HepG2 (cell line): ENCODE measurements at regions not wholly inside any gene's neighbourhood (a gene's known extent, or its start where the extent isn't known, plus 50 kb on each side); places are given as distances from the start of the nearest gene placed in this dataset.

Source experiments
- ATAC-seq: fragments of 200-7000 bp; cut with Tn5 transposase; 3 replicates; pipeline ENCODE4 v1.9.1; 2020; ENCODE audit warnings: mild to moderate bottlenecking, moderate library complexity
- BruUV-seq: library from RNA; stranded (reverse); fragments of 400-500 nt; replicated peaks from 2 replicates; lab custom pipeline; 2021; lab: Mats Ljungman, UMichigan
- CTCF ChIA-PET: fragments of 300-600 bp; formaldehyde crosslinking; extraction: SDS; loops from one replicate; lab custom pipeline; 2021; ENCODE audit warnings: low total read pairs, inconsistent platforms, low intra/inter-chr PET ratio; lab: Yijun Ruan, JAX
- POLR2A ChIA-PET: fragments of 350-600 bp; sonication (Branson Sonifier 250); formaldehyde crosslinking; loops from one replicate; lab custom pipeline; 2020; ENCODE audit warnings: antibody characterized with exemption, inconsistent platforms; lab: Yijun Ruan, JAX
- DNase-seq: peaks from one replicate; pipeline ENCODE4 v3.0.0-alpha.2; 2015; ENCODE audit warnings: low spot score
- FAIRE-seq: peaks from 3 replicates; lab custom pipeline; 2011; peaks lifted over from hg19 to GRCh38; lab: Jason Lieb, UNC
- H2AFZ ChIP-seq: one replicate; pipeline ENCODE4 v1.6.1; 2011; ENCODE audit warnings: low read length, inconsistent platforms
- H3K27ac ChIP-seq: fragments of 300-600 bp; 3 replicates; pipeline ENCODE4 v1.8.0; 2011; ENCODE audit warnings: mixed run types, mild to moderate bottlenecking, mixed read lengths, low read length, inconsistent platforms; ENCODE audit not compliant: insufficient read depth; ENCODE audit errors: extremely low read length
- H3K27me3 ChIP-seq, 2 experiments: fragments of 200-600 bp in 1 of 2; 2 replicates in 1 of 2; 3 replicates in 1 of 2; pipeline versions ENCODE4 v1.6.0 to v1.8.0; 2011; ENCODE audit warnings: low read length in 2 of 2, mild to moderate bottlenecking in 2 of 2, moderate library complexity in 2 of 2, inconsistent platforms in 1 of 2; ENCODE audit not compliant: insufficient read depth in 2 of 2, control insufficient read depth in 1 of 2
- H3K36me3 ChIP-seq, 2 experiments: fragments of 200-600 bp in 1 of 2; replicated peaks in 1 of 2; 2 replicates in 1 of 2; 3 replicates in 1 of 2; pipeline versions ENCODE4 v1.5.1 to v1.8.0; 2011; ENCODE audit warnings: low read length in 2 of 2, inconsistent platforms in 1 of 2; ENCODE audit not compliant: insufficient read depth in 2 of 2, control insufficient read depth in 1 of 2
- H3K4me1 ChIP-seq: 2 replicates; pipeline ENCODE4 v1.5.1; 2012; ENCODE audit warnings: low read length, inconsistent platforms; ENCODE audit not compliant: insufficient read depth
- H3K4me2 ChIP-seq: 2 replicates; pipeline ENCODE4 v1.6.0; 2011; ENCODE audit warnings: low read depth, low read length, inconsistent platforms
- H3K4me3 ChIP-seq, 3 experiments: fragments of 200-600 bp in 1 of 3; sonication (generic), shearing (Covaris generic) in 1 of 3; replicated peaks in 1 of 3; 2 replicates each; pipeline ENCODE4 v1.5.1; 2011 to 2016; ENCODE audit warnings: low read length in 3 of 3, inconsistent platforms in 2 of 3, low read depth in 2 of 3, mild to moderate bottlenecking in 2 of 3, control low read depth in 1 of 3, mixed read lengths in 1 of 3; ENCODE audit not compliant: insufficient read depth in 1 of 3
- H3K79me2 ChIP-seq: one replicate; pipeline ENCODE4 v1.6.1; 2011; ENCODE audit warnings: low read length, inconsistent platforms; ENCODE audit not compliant: insufficient read depth
- H3K9ac ChIP-seq: 2 replicates; pipeline ENCODE4 v1.6.0; 2011; ENCODE audit warnings: mild to moderate bottlenecking, low read depth, low read length, inconsistent platforms; ENCODE audit not compliant: insufficient read depth
- H3K9me3 ChIP-seq: 2 replicates; pipeline ENCODE4 v1.5.1; 2012; ENCODE audit warnings: mild to moderate bottlenecking, low read length
- H4K20me1 ChIP-seq: 2 replicates; pipeline ENCODE4 v1.6.0; 2011; ENCODE audit warnings: inconsistent platforms, mild to moderate bottlenecking, low read length, moderate library complexity; ENCODE audit not compliant: insufficient read depth
- CREB3 ChIP-seq: sonication (generic); formaldehyde crosslinking; IDR thresholded peaks from 2 replicates; pipeline ENCODE4 v1.5.0; 2020; ENCODE audit warnings: missing genetic modification reagents
- POLR2G ChIP-seq: fragments of 200-400 bp; formaldehyde crosslinking; IDR thresholded peaks from 2 replicates; pipeline ENCODE4 v1.6.1; 2018; ENCODE audit warnings: mild to moderate bottlenecking, low read depth, low read length, moderate library complexity
- SMAD3 ChIP-seq: sonication (generic); formaldehyde crosslinking; IDR thresholded peaks from 2 replicates; pipeline ENCODE4 v1.4.0; 2020; ENCODE audit warnings: missing genetic modification reagents
- SOX6 ChIP-seq, 2 experiments: fragments of 450-650 bp in 1 of 2; sonication (generic) in 1 of 2; formaldehyde crosslinking in 1 of 2; IDR thresholded peaks; 2 replicates each; pipeline versions ENCODE4 v1.4.0 to v1.6.1; 2017 to 2020; ENCODE audit warnings: antibody characterized with exemption in 1 of 2, mild to moderate bottlenecking in 1 of 2, missing genetic modification reagents in 1 of 2
- TAF1 ChIP-seq: sonication (generic); formaldehyde crosslinking; IDR thresholded peaks from 2 replicates; pipeline ENCODE4 v1.4.0; 2020; ENCODE audit warnings: missing genetic modification reagents
- WIZ ChIP-seq: sonication (generic); formaldehyde crosslinking; IDR thresholded peaks from 2 replicates; pipeline ENCODE4 v1.5.1; 2020; ENCODE audit warnings: mild to moderate bottlenecking, missing genetic modification reagents
- XRCC5 ChIP-seq: fragments of 200-400 bp; formaldehyde crosslinking; optimal IDR thresholded peaks from 2 replicates; pipeline ENCODE3; 2017; ENCODE audit warnings: mild to moderate bottlenecking, low read length
- ZFP36 ChIP-seq: fragments of 150-350 bp; IDR thresholded peaks from 2 replicates; pipeline ENCODE4 v1.6.1; 2018; ENCODE audit warnings: borderline replicate concordance, low read length, low read depth; ENCODE audit not compliant: partially characterized antibody
- ZNF180 ChIP-seq: sonication (generic); formaldehyde crosslinking; IDR thresholded peaks from 2 replicates; pipeline ENCODE4 v1.4.0; 2020; ENCODE audit warnings: low read depth, missing genetic modification reagents, borderline replicate concordance
- ZNF260 ChIP-seq: sonication (generic); formaldehyde crosslinking; IDR thresholded peaks from 2 replicates; pipeline ENCODE4 v1.4.0; 2020; ENCODE audit warnings: missing genetic modification reagents, low read depth, mild to moderate bottlenecking, borderline replicate concordance
- ZNF605 ChIP-seq: sonication (generic); formaldehyde crosslinking; IDR thresholded peaks from 2 replicates; pipeline ENCODE4 v1.8.0; 2022; ENCODE audit warnings: mild to moderate bottlenecking, missing genetic modification reagents
- ZNF616 ChIP-seq: sonication (generic); formaldehyde crosslinking; IDR thresholded peaks from 2 replicates; pipeline ENCODE4 v1.5.0; 2020; ENCODE audit warnings: low read depth, mild to moderate bottlenecking, missing genetic modification reagents
- ZNF672 ChIP-seq: sonication (generic); formaldehyde crosslinking; IDR thresholded peaks from 2 replicates; pipeline ENCODE4 v1.8.1; 2022; ENCODE audit warnings: missing genetic modification reagents
- ZNF709 ChIP-seq: sonication (generic); formaldehyde crosslinking; IDR thresholded peaks from 2 replicates; pipeline ENCODE4 v1.5.0; 2020; ENCODE audit warnings: mild to moderate bottlenecking, missing genetic modification reagents
- ZNF839 ChIP-seq: sonication (generic); formaldehyde crosslinking; IDR thresholded peaks from 2 replicates; pipeline ENCODE4 v1.4.0; 2020; ENCODE audit warnings: missing genetic modification reagents, mild to moderate bottlenecking, borderline replicate concordance
- WGBS: methylation state at CpG from one replicate; pipeline ENCODE4 v1.1.6; 2017; ENCODE audit warnings: low lambda C conversion rate; 5-methylcytosine and 5-hydroxymethylcytosine counted together
- in situ Hi-C: cut with HindIII; loops from 2 replicates; pipeline ENCODE4 v1.10.0; 2017; ENCODE audit warnings: low pct_unique_long_range_greater_than_20kb; ENCODE audit not compliant: extremely low pct_ligation_motif_present
- intact Hi-C: fragments of 100-400 bp; cut with micrococcal nuclease; formaldehyde crosslinking; loops from one replicate; pipeline ENCODE4 v1.10.0; 2022; ENCODE audit not compliant: unreplicated experiment

- no peak for ATAC-seq
- Histone ChIP-seq H3K27ac (no peak overlapping the region), H3K9ac (no peak overlapping the region), H3K4me2 (no peak overlapping the region), H3K4me1 (no peaks in the 10 kb centered on the region), H3K4me3 (no peak overlapping the region), H3K9me3 (peaks cover 49% of the 10 kb centered on the region), H3K79me2 (no peaks in the 10 kb centered on the region), H4K20me1 (no peaks in the 10 kb centered on the region), H3K36me3 (no peaks in the 10 kb centered on the region), H2AFZ (no peak overlapping the region), H3K27me3 (no peaks in the 10 kb centered on the region)
- in situ Hi-C loops, result no loop called here
- TF ChIP-seq XRCC5, result no peak
- TF ChIP-seq SOX6 (IDR thresholded peaks at IDR 0.05), result no peak
- no peak for TF ChIP-seq SOX6 (CRISPR knock-in tag; IDR thresholded peaks at IDR 0.05)
- TF ChIP-seq ZNF180 (CRISPR knock-in tag), result no peak
- TF ChIP-seq CREB3, result no peak
- TF ChIP-seq ZNF672, result no peak
- no peak for TF ChIP-seq POLR2G
- no peak for TF ChIP-seq ZNF839
- TF ChIP-seq ZNF605 (CRISPR knock-in tag), result no peak
- no peak for TF ChIP-seq WIZ (CRISPR knock-in tag)
- no peak for TF ChIP-seq ZNF709 (CRISPR knock-in tag)
- TF ChIP-seq ZFP36, result no peak
- no peak for TF ChIP-seq ZNF616 (CRISPR knock-in tag)
- TF ChIP-seq SMAD3 (CRISPR knock-in tag), result no peak
- TF ChIP-seq ZNF260 (CRISPR knock-in tag), result no peak
- TF ChIP-seq TAF1, result no peak
- ChIA-PET POLR2A (no interaction called here), CTCF (no interaction called here)
- FAIRE-seq, result no peak
- intact Hi-C loops, result no loop called here
- WGBS, result 16% methylated on average over 3 of the region's 3 CpGs
- no peak for DNase-seq
- BruUV-seq, result no TSS peak
These were observed 1343.9 kb upstream of the MIR17HG start for GRCh38 chr13:90003566-90003965.
